ENCODE measurements at regions not wholly inside any gene's neighbourhood (a gene's known extent, or its start where the extent isn't known, plus 50 kb on each side); places are given as distances from the start of the nearest gene placed in this dataset.

DNA sequence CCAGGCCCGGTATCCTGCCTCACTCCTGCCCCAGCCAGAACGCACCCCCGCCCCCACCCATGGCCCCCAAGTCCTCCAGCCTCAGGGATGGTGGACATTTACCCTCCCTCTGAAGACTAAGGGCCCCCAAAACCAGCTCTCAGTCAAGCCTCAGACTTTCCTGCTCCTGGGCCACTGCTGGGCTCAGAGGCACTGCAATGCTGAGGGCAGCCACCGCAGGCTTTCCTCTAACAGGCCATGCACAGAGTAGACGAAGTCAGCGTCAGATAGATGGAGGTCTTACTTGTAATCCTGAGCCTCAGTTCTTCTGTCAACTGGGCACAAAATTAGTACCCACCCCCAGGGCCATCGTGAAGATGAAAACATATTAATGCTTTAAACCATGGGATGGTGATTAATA, 92.6 kb downstream of the TTC32 start:
- H3K9me2 ChIP-seq (ENCODE audit: insufficient read depth), result no peaks in the 10 kb centered on the region
- no peaks in the 10 kb centered on the region for H3F3A ChIP-seq (ENCODE audit: insufficient read depth)
- in situ Hi-C loops (cut with MboI), result no loop called here
- H3K79me2 ChIP-seq (ENCODE audit: insufficient read depth), result no peaks in the 10 kb centered on the region
- H3K4me3 ChIP-seq, result no peak overlapping the region
- H3K4me1 ChIP-seq (ENCODE audit: insufficient read depth), result no peaks in the 10 kb centered on the region
- 82 to 85% methylated on average over 6 to 7 of the region's 7 CpGs for whole genome bisulfite sequencing, 2 experiments (ENCODE audit: low coverage in 1 of 2, low lambda C conversion rate in 2 of 2, missing lambda C conversion rate in 2 of 2)
- H3K9me3 ChIP-seq (ENCODE audit: low read depth), result no peaks in the 10 kb centered on the region
- no peak for DNase-seq
- TF ChIP-seq EZH2 (IDR thresholded peaks at IDR 0.05; ENCODE audit: insufficient read depth, poor library complexity, severe bottlenecking) (no peak), EZH2phosphoT487 (IDR thresholded peaks at IDR 0.05; ENCODE audit: insufficient read depth, low read depth) (no peak)
- H4K20me1 ChIP-seq (ENCODE audit: insufficient read depth), result no peaks in the 10 kb centered on the region
- H2AFZ ChIP-seq, result no peak overlapping the region
- H3K36me3 ChIP-seq (ENCODE audit: low read depth), result no peaks in the 10 kb centered on the region
- no peak overlapping the region for H3K9ac ChIP-seq
- no peaks in the 10 kb centered on the region for H3K27me3 ChIP-seq (replicated peaks; ENCODE audit: insufficient read depth)
- no peak overlapping the region for H3K27ac ChIP-seq
- no peak overlapping the region for H3K4me2 ChIP-seq (ENCODE audit: unreplicated experiment)

DNA sequence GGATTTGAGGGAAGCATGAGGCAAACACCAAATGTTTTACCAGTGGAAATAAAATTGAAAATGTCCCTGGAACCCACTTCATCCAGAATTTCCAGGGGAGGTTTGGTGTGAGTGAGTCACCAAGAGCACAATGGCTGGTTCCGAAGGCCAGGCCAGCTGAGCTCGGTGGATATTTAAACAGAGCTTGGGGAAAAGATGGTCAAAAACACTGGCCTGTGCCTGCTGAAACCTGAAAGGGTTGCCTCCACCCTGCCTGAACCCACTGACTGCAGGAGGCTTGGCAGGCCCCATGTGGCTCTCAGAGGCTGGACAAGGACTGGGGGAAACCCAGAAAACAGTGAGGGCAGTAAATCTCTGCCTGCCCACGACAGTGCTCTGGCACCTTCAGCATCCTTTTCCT, 93.9 kb downstream of the TTC32 start:
- TF ChIP-seq EZH2 (IDR thresholded peaks at IDR 0.05; ENCODE audit: insufficient read depth, poor library complexity, severe bottlenecking) (no peak), EZH2phosphoT487 (IDR thresholded peaks at IDR 0.05; ENCODE audit: insufficient read depth, low read depth) (no peak)
- Histone ChIP-seq H3K4me3 (no peak overlapping the region), H3K9me2 (ENCODE audit: insufficient read depth) (no peaks in the 10 kb centered on the region), H2AFZ (no peak overlapping the region), H3K9me3 (ENCODE audit: low read depth) (no peaks in the 10 kb centered on the region), H3K27me3 (replicated peaks; ENCODE audit: insufficient read depth) (no peaks in the 10 kb centered on the region), H3K79me2 (ENCODE audit: insufficient read depth) (no peaks in the 10 kb centered on the region), H3K36me3 (ENCODE audit: low read depth) (no peaks in the 10 kb centered on the region), H3K4me2 (ENCODE audit: unreplicated experiment) (no peak overlapping the region), H3K4me1 (ENCODE audit: insufficient read depth) (no peaks in the 10 kb centered on the region), H3F3A (ENCODE audit: insufficient read depth) (0 out of 2 replicates have a peak, but pooled peaks cover 2% of the 10 kb centered on the region), H4K20me1 (ENCODE audit: insufficient read depth) (no peaks in the 10 kb centered on the region), H3K27ac (no peak overlapping the region), H3K9ac (no peak overlapping the region)
- no peak for DNase-seq
- WGBS, 2 experiments (ENCODE audit: low coverage in 1 of 2, low lambda C conversion rate in 2 of 2, missing lambda C conversion rate in 2 of 2), result 71 to 77% methylated on average over 3 of the region's 3 CpGs
- in situ Hi-C loops (cut with MboI), result no loop called here

DNA sequence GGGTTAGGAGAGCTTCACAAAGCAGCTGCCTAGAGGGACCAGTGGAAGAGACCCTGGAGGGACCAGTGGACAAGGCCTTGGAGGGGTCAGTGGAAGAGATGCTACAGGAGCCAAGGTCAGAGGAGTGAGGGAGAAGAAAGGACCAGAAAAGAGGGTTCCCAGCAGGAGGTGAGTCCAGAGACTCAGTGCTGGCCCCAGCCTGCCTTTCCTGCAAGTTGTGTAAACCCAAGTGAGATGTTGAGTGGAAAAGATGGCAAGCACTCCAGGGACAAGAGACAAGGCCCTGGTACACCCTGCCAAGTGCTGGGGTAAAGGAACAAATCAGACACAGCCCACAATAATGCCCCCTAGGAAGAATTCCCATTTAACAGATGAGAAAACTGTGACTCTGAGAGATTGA, 94.4 kb downstream of the TTC32 start:
- no peaks in the 10 kb centered on the region for H4K20me1 ChIP-seq (ENCODE audit: insufficient read depth)
- H3K4me1 ChIP-seq (ENCODE audit: insufficient read depth), result peaks cover 4% of the 10 kb centered on the region
- no peaks in the 10 kb centered on the region for H3K9me2 ChIP-seq (ENCODE audit: insufficient read depth)
- TF ChIP-seq EZH2phosphoT487 (IDR thresholded peaks at IDR 0.05; ENCODE audit: insufficient read depth, low read depth) (no peak), EZH2 (IDR thresholded peaks at IDR 0.05; ENCODE audit: insufficient read depth, poor library complexity, severe bottlenecking) (no peak)
- DNase-seq, result no peak
- H3F3A ChIP-seq (ENCODE audit: insufficient read depth), result 0 out of 2 replicates have a peak, but pooled peaks cover 7% of the 10 kb centered on the region
- no peak overlapping the region for H3K27ac ChIP-seq
- H3K36me3 ChIP-seq (ENCODE audit: low read depth), result no peaks in the 10 kb centered on the region
- no peak overlapping the region for H3K4me3 ChIP-seq
- no peak overlapping the region for H2AFZ ChIP-seq
- H3K27me3 ChIP-seq (replicated peaks; ENCODE audit: insufficient read depth), result no peaks in the 10 kb centered on the region
- H3K9ac ChIP-seq, result no peak overlapping the region
- H3K9me3 ChIP-seq (ENCODE audit: low read depth), result no peaks in the 10 kb centered on the region
- in situ Hi-C loops (cut with MboI), result no loop called here
- H3K4me2 ChIP-seq (ENCODE audit: unreplicated experiment), result no peak overlapping the region
- no peaks in the 10 kb centered on the region for H3K79me2 ChIP-seq (ENCODE audit: insufficient read depth)

DNA sequence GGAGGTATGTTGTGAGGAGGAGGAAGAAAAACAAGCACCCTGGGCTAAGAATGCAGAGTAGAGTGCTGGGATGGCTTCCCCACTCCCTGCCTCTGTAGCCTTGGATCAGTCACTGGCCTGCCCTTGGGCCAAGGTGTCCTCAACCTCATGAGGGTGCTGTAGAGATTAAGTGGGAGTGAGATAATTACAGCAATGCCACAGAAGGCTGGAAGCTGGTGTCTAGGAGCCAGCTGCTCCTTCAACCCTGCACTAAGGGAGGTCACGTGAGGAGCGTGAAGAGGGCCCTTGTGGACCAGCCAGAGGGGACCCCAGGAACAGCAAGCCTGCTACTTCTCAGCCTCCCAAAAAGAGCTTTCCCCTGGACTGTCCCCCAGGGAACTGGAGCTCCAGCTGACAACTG, 95.2 kb downstream of the TTC32 start:
- in situ Hi-C loops (cut with MboI), result no loop called here
- Histone ChIP-seq H3F3A (ENCODE audit: insufficient read depth) (peaks cover 12% of the 10 kb centered on the region; the same call in 1 of the 2 replicates), H3K4me2 (ENCODE audit: unreplicated experiment) (no peak overlapping the region), H4K20me1 (ENCODE audit: insufficient read depth) (no peaks in the 10 kb centered on the region), H2AFZ (no peak overlapping the region), H3K4me3 (no peak overlapping the region), H3K4me1 (ENCODE audit: insufficient read depth) (peaks cover 11% of the 10 kb centered on the region), H3K27ac (no peak overlapping the region), H3K9ac (no peak overlapping the region), H3K36me3 (ENCODE audit: low read depth) (no peaks in the 10 kb centered on the region), H3K9me3 (ENCODE audit: low read depth) (no peaks in the 10 kb centered on the region), H3K27me3 (replicated peaks; ENCODE audit: insufficient read depth) (no peaks in the 10 kb centered on the region), H3K79me2 (ENCODE audit: insufficient read depth) (no peaks in the 10 kb centered on the region), H3K9me2 (ENCODE audit: insufficient read depth) (no peaks in the 10 kb centered on the region)
- WGBS, 2 experiments (ENCODE audit: low coverage in 1 of 2, low lambda C conversion rate in 2 of 2, missing lambda C conversion rate in 2 of 2), result 96 to 100% methylated on average over 2 of the region's 2 CpGs
- TF ChIP-seq EZH2phosphoT487 (IDR thresholded peaks at IDR 0.05; ENCODE audit: insufficient read depth, low read depth) (no peak), EZH2 (IDR thresholded peaks at IDR 0.05; ENCODE audit: insufficient read depth, poor library complexity, severe bottlenecking) (no peak)
- no peak for DNase-seq

DNA sequence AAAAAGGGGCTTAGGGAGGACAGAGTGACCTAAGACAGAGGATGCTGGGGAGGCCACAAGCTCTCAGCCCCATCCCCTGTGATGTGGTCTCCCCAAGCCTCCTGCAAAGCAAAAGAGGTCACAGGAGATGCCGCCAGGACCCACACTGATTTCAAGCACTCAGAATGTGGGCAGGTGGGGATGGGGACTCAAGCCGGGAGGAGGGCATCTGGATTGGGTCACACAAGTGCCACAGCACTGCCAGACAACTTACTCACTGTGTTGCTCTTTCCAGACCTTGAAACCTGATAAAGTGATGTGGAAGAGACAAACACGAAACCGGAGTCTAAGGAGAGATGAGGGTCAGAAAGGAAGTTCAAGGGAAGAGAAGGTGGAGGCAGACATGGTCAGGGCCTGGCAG, 95.7 kb downstream of the TTC32 start:
- no peaks in the 10 kb centered on the region for H3K27me3 ChIP-seq (replicated peaks; ENCODE audit: insufficient read depth)
- no peak for DNase-seq
- no peaks in the 10 kb centered on the region for H3K9me2 ChIP-seq (ENCODE audit: insufficient read depth)
- in situ Hi-C loops (cut with MboI), result no loop called here
- no peak overlapping the region for H3K4me3 ChIP-seq
- H2AFZ ChIP-seq, result no peak overlapping the region
- H3K79me2 ChIP-seq (ENCODE audit: insufficient read depth), result no peaks in the 10 kb centered on the region
- no peak for TF ChIP-seq EZH2phosphoT487 (IDR thresholded peaks at IDR 0.05; ENCODE audit: insufficient read depth, low read depth)
- TF ChIP-seq EZH2 (IDR thresholded peaks at IDR 0.05; ENCODE audit: insufficient read depth, poor library complexity, severe bottlenecking), result no peak
- H3K36me3 ChIP-seq (ENCODE audit: low read depth), result no peaks in the 10 kb centered on the region
- H3F3A ChIP-seq (ENCODE audit: insufficient read depth), result peaks cover 13% of the 10 kb centered on the region; the same call in 1 of the 2 replicates
- no peaks in the 10 kb centered on the region for H4K20me1 ChIP-seq (ENCODE audit: insufficient read depth)
- H3K4me1 ChIP-seq (ENCODE audit: insufficient read depth), result peaks cover 15% of the 10 kb centered on the region
- 80 to 83% methylated on average over 4 of the region's 4 CpGs for WGBS, 2 experiments (ENCODE audit: low coverage in 1 of 2, low lambda C conversion rate in 2 of 2, missing lambda C conversion rate in 2 of 2)
- H3K9ac ChIP-seq, result no peak overlapping the region
- no peak overlapping the region for H3K27ac ChIP-seq
- H3K4me2 ChIP-seq (ENCODE audit: unreplicated experiment), result no peak overlapping the region
- no peaks in the 10 kb centered on the region for H3K9me3 ChIP-seq (ENCODE audit: low read depth)
